H1 (cell line): ENCODE measurements at regions not wholly inside any gene's neighbourhood (a gene's known extent, or its start where the extent isn't known, plus 50 kb on each side); places are given as distances from the start of the nearest gene placed in this dataset.
A peak's percentile ranks its signal among the peaks of the same experiment; 100 is the strongest.

Source experiments
- BRCA1 ChIP-seq: IDR thresholded peaks from 2 replicates; pipeline ENCODE4 v1.6.1; 2012; ENCODE audit warnings: low read depth, low read length, improper control_type of control experiment
- EGR1 ChIP-seq: IDR thresholded peaks from 2 replicates; pipeline ENCODE4 v1.6.1; 2011; ENCODE audit warnings: low read depth, low read length, borderline replicate concordance
- EZH2 ChIP-seq: fragments of 200-600 bp; sonication (generic); IDR thresholded peaks from 2 replicates; pipeline ENCODE4 v1.7.1; 2012; ENCODE audit warnings: low read depth, mild to moderate bottlenecking, moderate library complexity, low read length, inconsistent platforms; ENCODE audit not compliant: severe bottlenecking
- HDAC6 ChIP-seq: IDR thresholded peaks from one replicate; pipeline ENCODE4 v1.7.1; 2012; ENCODE audit warnings: low read depth, mild to moderate bottlenecking, inconsistent platforms, low read length, moderate library complexity
- KDM1A ChIP-seq: fragments of 200-600, 300-600 bp; sonication (generic); IDR thresholded peaks from 2 replicates; pipeline ENCODE4 v1.7.1; 2016; ENCODE audit warnings: mild to moderate bottlenecking, low read length, borderline replicate concordance
- POLR2AphosphoS5 ChIP-seq: IDR thresholded peaks from 2 replicates; pipeline ENCODE4 v1.6.1; 2011; ENCODE audit warnings: low read depth, low read length
- SAP30 ChIP-seq: fragments of 300-600 bp; sonication (generic); IDR thresholded peaks from 2 replicates; pipeline ENCODE4 v1.7.1; 2012; ENCODE audit warnings: low read length, moderate library complexity, mild to moderate bottlenecking, inconsistent platforms; ENCODE audit not compliant: insufficient read depth, insufficient replicate concordance
- TAF1 ChIP-seq: IDR thresholded peaks from 2 replicates; pipeline ENCODE4 v1.6.1; 2011; ENCODE audit warnings: mild to moderate bottlenecking, low read depth, low read length
- ZNF274 ChIP-seq: IDR thresholded peaks from 2 replicates; pipeline ENCODE4 v1.7.0; 2012; ENCODE audit warnings: low read length, borderline replicate concordance; ENCODE audit errors: extremely low read depth
- TF ChIP-seq, protein P1 (sequence below): fragments of 300-600 bp; sonication (generic); IDR thresholded peaks from 2 replicates; pipeline ENCODE4 v1.7.1; 2012; ENCODE audit warnings: low read length, moderate library complexity, mild to moderate bottlenecking, inconsistent platforms; ENCODE audit not compliant: insufficient replicate concordance
- TF ChIP-seq, protein P2 (sequence below): IDR thresholded peaks from 2 replicates; pipeline ENCODE4 v1.6.1; 2012; ENCODE audit warnings: low read length, inconsistent platforms

DNA sequence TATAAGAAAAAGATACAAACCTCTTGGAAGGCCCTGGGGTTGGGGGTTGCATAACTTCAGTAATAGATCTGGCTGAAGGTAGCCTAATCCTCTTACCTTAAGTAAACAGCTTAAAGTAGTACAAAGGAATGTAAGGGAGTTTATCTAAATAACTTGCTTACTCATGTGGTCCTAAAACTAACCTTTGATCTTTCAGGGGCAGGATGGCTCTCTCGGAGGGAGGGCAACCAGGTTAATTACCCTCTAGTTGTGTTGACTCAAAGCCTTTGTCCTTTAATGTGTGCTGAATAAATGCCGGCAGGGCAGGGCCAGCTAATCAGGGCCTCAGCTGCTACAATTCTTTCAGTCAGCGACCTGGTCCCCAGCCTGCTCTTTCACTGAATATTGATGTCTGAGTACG lies 822.0 kb upstream of the SLIT2 start (continued):
- TF ChIP-seq, protein P1, sequence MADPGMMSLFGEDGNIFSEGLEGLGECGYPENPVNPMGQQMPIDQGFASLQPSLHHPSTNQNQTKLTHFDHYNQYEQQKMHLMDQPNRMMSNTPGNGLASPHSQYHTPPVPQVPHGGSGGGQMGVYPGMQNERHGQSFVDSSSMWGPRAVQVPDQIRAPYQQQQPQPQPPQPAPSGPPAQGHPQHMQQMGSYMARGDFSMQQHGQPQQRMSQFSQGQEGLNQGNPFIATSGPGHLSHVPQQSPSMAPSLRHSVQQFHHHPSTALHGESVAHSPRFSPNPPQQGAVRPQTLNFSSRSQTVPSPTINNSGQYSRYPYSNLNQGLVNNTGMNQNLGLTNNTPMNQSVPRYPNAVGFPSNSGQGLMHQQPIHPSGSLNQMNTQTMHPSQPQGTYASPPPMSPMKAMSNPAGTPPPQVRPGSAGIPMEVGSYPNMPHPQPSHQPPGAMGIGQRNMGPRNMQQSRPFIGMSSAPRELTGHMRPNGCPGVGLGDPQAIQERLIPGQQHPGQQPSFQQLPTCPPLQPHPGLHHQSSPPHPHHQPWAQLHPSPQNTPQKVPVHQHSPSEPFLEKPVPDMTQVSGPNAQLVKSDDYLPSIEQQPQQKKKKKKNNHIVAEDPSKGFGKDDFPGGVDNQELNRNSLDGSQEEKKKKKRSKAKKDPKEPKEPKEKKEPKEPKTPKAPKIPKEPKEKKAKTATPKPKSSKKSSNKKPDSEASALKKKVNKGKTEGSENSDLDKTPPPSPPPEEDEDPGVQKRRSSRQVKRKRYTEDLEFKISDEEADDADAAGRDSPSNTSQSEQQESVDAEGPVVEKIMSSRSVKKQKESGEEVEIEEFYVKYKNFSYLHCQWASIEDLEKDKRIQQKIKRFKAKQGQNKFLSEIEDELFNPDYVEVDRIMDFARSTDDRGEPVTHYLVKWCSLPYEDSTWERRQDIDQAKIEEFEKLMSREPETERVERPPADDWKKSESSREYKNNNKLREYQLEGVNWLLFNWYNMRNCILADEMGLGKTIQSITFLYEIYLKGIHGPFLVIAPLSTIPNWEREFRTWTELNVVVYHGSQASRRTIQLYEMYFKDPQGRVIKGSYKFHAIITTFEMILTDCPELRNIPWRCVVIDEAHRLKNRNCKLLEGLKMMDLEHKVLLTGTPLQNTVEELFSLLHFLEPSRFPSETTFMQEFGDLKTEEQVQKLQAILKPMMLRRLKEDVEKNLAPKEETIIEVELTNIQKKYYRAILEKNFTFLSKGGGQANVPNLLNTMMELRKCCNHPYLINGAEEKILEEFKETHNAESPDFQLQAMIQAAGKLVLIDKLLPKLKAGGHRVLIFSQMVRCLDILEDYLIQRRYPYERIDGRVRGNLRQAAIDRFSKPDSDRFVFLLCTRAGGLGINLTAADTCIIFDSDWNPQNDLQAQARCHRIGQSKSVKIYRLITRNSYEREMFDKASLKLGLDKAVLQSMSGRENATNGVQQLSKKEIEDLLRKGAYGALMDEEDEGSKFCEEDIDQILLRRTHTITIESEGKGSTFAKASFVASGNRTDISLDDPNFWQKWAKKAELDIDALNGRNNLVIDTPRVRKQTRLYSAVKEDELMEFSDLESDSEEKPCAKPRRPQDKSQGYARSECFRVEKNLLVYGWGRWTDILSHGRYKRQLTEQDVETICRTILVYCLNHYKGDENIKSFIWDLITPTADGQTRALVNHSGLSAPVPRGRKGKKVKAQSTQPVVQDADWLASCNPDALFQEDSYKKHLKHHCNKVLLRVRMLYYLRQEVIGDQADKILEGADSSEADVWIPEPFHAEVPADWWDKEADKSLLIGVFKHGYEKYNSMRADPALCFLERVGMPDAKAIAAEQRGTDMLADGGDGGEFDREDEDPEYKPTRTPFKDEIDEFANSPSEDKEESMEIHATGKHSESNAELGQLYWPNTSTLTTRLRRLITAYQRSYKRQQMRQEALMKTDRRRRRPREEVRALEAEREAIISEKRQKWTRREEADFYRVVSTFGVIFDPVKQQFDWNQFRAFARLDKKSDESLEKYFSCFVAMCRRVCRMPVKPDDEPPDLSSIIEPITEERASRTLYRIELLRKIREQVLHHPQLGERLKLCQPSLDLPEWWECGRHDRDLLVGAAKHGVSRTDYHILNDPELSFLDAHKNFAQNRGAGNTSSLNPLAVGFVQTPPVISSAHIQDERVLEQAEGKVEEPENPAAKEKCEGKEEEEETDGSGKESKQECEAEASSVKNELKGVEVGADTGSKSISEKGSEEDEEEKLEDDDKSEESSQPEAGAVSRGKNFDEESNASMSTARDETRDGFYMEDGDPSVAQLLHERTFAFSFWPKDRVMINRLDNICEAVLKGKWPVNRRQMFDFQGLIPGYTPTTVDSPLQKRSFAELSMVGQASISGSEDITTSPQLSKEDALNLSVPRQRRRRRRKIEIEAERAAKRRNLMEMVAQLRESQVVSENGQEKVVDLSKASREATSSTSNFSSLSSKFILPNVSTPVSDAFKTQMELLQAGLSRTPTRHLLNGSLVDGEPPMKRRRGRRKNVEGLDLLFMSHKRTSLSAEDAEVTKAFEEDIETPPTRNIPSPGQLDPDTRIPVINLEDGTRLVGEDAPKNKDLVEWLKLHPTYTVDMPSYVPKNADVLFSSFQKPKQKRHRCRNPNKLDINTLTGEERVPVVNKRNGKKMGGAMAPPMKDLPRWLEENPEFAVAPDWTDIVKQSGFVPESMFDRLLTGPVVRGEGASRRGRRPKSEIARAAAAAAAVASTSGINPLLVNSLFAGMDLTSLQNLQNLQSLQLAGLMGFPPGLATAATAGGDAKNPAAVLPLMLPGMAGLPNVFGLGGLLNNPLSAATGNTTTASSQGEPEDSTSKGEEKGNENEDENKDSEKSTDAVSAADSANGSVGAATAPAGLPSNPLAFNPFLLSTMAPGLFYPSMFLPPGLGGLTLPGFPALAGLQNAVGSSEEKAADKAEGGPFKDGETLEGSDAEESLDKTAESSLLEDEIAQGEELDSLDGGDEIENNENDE, result no peak
- TF ChIP-seq BRCA1, result no peak
- TF ChIP-seq EZH2, result no peak
- peak; percentile 75 for TF ChIP-seq POLR2AphosphoS5
- TF ChIP-seq EGR1, result no peak
- no peak for TF ChIP-seq SAP30
- TF ChIP-seq, protein P2, sequence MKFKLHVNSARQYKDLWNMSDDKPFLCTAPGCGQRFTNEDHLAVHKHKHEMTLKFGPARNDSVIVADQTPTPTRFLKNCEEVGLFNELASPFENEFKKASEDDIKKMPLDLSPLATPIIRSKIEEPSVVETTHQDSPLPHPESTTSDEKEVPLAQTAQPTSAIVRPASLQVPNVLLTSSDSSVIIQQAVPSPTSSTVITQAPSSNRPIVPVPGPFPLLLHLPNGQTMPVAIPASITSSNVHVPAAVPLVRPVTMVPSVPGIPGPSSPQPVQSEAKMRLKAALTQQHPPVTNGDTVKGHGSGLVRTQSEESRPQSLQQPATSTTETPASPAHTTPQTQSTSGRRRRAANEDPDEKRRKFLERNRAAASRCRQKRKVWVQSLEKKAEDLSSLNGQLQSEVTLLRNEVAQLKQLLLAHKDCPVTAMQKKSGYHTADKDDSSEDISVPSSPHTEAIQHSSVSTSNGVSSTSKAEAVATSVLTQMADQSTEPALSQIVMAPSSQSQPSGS, result no peak
- TF ChIP-seq KDM1A, result no peak
- no peak for TF ChIP-seq ZNF274
- TF ChIP-seq HDAC6, result no peak
- TF ChIP-seq TAF1, result no peak
